ENCODE measurements at regions not wholly inside any gene's neighbourhood (a gene's known extent, or its start where the extent isn't known, plus 50 kb on each side); places are given as distances from the start of the nearest gene placed in this dataset.

GRCh38 chr1:68615312-68615711 lies 118.4 kb upstream of the DEPDC1 start:
- H3K9me3 Mint-ChIP-seq: peaks cover 14% of the 10 kb centered on the region
- no peaks in the 10 kb centered on the region for H3K4me1 ChIP-seq (ENCODE audit: insufficient read depth, low read length)
- no peaks in the 10 kb centered on the region for H3K27me3 Mint-ChIP-seq
- ATAC-seq (ENCODE audit: poor library complexity): no peak
- H3K27ac ChIP-seq (ENCODE audit: low read depth in 1 of 2, low read length in 2 of 2): no peak overlapping the region
- H3K4me3 Mint-ChIP-seq: no peak overlapping the region
- peaks cover 5 to 8% of the 10 kb centered on the region in 2 experiments for H3K9me3 ChIP-seq (ENCODE audit: control insufficient read depth in 1 of 2, insufficient read depth in 1 of 2, low read length in 2 of 2)
- H3K36me3 ChIP-seq (ENCODE audit: insufficient read depth, low read length): no peaks in the 10 kb centered on the region
- H3K27me3 ChIP-seq (ENCODE audit: control insufficient read depth in 1 of 2, insufficient read depth in 2 of 2, low read length in 2 of 2): no peaks in the 10 kb centered on the region
- H3K36me3 Mint-ChIP-seq (ENCODE audit: low read depth): no peaks in the 10 kb centered on the region
- no peak for TF ChIP-seq CTCF (IDR thresholded peaks at IDR 0.05)
- H3K27ac Mint-ChIP-seq: no peak overlapping the region
- no peaks in the 10 kb centered on the region for H3K4me1 Mint-ChIP-seq (ENCODE audit: low read depth)
- ChIA-PET POLR2A (no interaction called here), CTCF (no interaction called here)
- DNase-seq: no peak
- intact Hi-C loops (cut with DNase I, micrococcal nuclease): no loop called here
- H3K4me3 ChIP-seq (ENCODE audit: low read length): no peak overlapping the region

GRCh38 chr1:68617942-68618341 lies 121.1 kb upstream of the DEPDC1 start:
- Histone ChIP-seq H3K9me3 (ENCODE audit: control insufficient read depth in 1 of 2, insufficient read depth in 1 of 2, low read length in 2 of 2) (peaks cover 0 to 16% of the 10 kb centered on the region in 2 experiments), H3K27ac (ENCODE audit: low read depth in 1 of 2, low read length in 2 of 2) (no peak overlapping the region), H3K36me3 (ENCODE audit: insufficient read depth, low read length) (no peaks in the 10 kb centered on the region), H3K4me1 (ENCODE audit: insufficient read depth, low read length) (no peaks in the 10 kb centered on the region), H3K4me3 (ENCODE audit: low read length) (no peak overlapping the region), H3K27me3 (ENCODE audit: control insufficient read depth in 1 of 2, insufficient read depth in 2 of 2, low read length in 2 of 2) (no peaks in the 10 kb centered on the region)
- no peaks in the 10 kb centered on the region for H3K4me1 Mint-ChIP-seq (ENCODE audit: low read depth)
- no peak overlapping the region for H3K27ac Mint-ChIP-seq
- H3K9me3 Mint-ChIP-seq: peaks cover 6% of the 10 kb centered on the region
- intact Hi-C loops (cut with DNase I, micrococcal nuclease): no loop called here
- ATAC-seq (ENCODE audit: poor library complexity) (no peak), DNase-seq (no peak)
- TF ChIP-seq CTCF (IDR thresholded peaks at IDR 0.05): no peak
- H3K36me3 Mint-ChIP-seq (ENCODE audit: low read depth): no peaks in the 10 kb centered on the region
- no peaks in the 10 kb centered on the region for H3K27me3 Mint-ChIP-seq
- H3K4me3 Mint-ChIP-seq: no peak overlapping the region
- CTCF ChIA-PET: no interaction called here
- POLR2A ChIA-PET: no interaction called here

GRCh38 chr1:68620571-68620970 lies 123.7 kb upstream of the DEPDC1 start:
- H3K27me3 ChIP-seq (ENCODE audit: control insufficient read depth in 1 of 2, insufficient read depth in 2 of 2, low read length in 2 of 2): no peaks in the 10 kb centered on the region
- ATAC-seq (ENCODE audit: poor library complexity) (no peak), DNase-seq (no peak)
- no peak for TF ChIP-seq CTCF (IDR thresholded peaks at IDR 0.05)
- Mint-ChIP-seq H3K36me3 (ENCODE audit: low read depth) (no peaks in the 10 kb centered on the region), H3K4me1 (ENCODE audit: low read depth) (no peaks in the 10 kb centered on the region), H3K4me3 (no peak overlapping the region), H3K9me3 (peaks cover 6% of the 10 kb centered on the region), H3K27me3 (no peaks in the 10 kb centered on the region), H3K27ac (no peak overlapping the region)
- no peak overlapping the region for H3K4me3 ChIP-seq (ENCODE audit: low read length)
- CTCF ChIA-PET: no interaction called here
- peaks cover 0 to 15% of the 10 kb centered on the region in 2 experiments for H3K9me3 ChIP-seq (ENCODE audit: control insufficient read depth in 1 of 2, insufficient read depth in 1 of 2, low read length in 2 of 2)
- no peaks in the 10 kb centered on the region for H3K36me3 ChIP-seq (ENCODE audit: insufficient read depth, low read length)
- intact Hi-C loops (cut with DNase I, micrococcal nuclease): no loop called here
- POLR2A ChIA-PET: no interaction called here
- H3K4me1 ChIP-seq (ENCODE audit: insufficient read depth, low read length): no peaks in the 10 kb centered on the region
- no peak overlapping the region for H3K27ac ChIP-seq (ENCODE audit: low read depth in 1 of 2, low read length in 2 of 2)
